ENCODE measurements at regions not wholly inside any gene's neighbourhood (a gene's known extent, or its start where the extent isn't known, plus 50 kb on each side); places are given as distances from the start of the nearest gene placed in this dataset.

- peaks cover 0 to 3% (median 2%) of the 10 kb centered on the region in 4 experiments; a peak in 4 of 7 replicates for H3K4me1 ChIP-seq (replicated peaks in 1 of 4; ENCODE audit: control insufficient read depth in 3 of 4, insufficient read depth in 4 of 4, low read length in 3 of 4)
- no peaks in the 10 kb centered on the region for H3K79me2 ChIP-seq (ENCODE audit: control insufficient read depth in 1 of 2, insufficient read depth in 2 of 2, low read length in 2 of 2)
- H3K23me2 ChIP-seq (ENCODE audit: low read depth, low read length): no peaks in the 10 kb centered on the region
- no peak overlapping the region for H4K8ac ChIP-seq (ENCODE audit: extremely low read depth, insufficient read depth, low read length)
- H2BK15ac ChIP-seq (ENCODE audit: low read length): no peak overlapping the region
- H2AFZ ChIP-seq (ENCODE audit: low read length): no peak overlapping the region
- WGBS, 2 experiments (ENCODE audit: extremely low coverage in 1 of 2, insufficient coverage in 1 of 2, insufficient read length in 1 of 2, insufficient replicate concordance in 2 of 2, low coverage in 1 of 2, low lambda C conversion rate in 2 of 2, missing lambda C conversion rate in 1 of 2): 94% methylated on average over 5 of the region's 5 CpGs; no CpG with 5 or more reads in 1 of the 2 experiments
- no peak overlapping the region for H4K5ac ChIP-seq (ENCODE audit: insufficient read length, low read depth, low read length)
- H3K56ac ChIP-seq (replicated peaks; ENCODE audit: insufficient read length, low read depth, low read length): no peak overlapping the region
- peaks cover 0 to 7% (median 2%) of the 10 kb centered on the region in 4 experiments; a peak in 3 of 7 replicates for H3K27me3 ChIP-seq (replicated peaks in 1 of 4; ENCODE audit: control insufficient read depth in 3 of 4, extremely low read depth in 1 of 4, insufficient read depth in 3 of 4, low read length in 3 of 4)
- H2BK12ac ChIP-seq (ENCODE audit: low read depth, low read length): no peak overlapping the region
- no peak overlapping the region for H3K14ac ChIP-seq (ENCODE audit: insufficient read length)
- H4K20me1 ChIP-seq (replicated peaks in 1 of 2; ENCODE audit: control insufficient read depth in 1 of 2, insufficient read depth in 2 of 2, low read length in 2 of 2): no peaks in the 10 kb centered on the region
- no peak overlapping the region for H3K4ac ChIP-seq (replicated peaks; ENCODE audit: insufficient read length, low read depth, low read length)
- H2BK120ac ChIP-seq (replicated peaks; ENCODE audit: low read depth, low read length): no peak overlapping the region
- no peak overlapping the region for H4K91ac ChIP-seq (replicated peaks; ENCODE audit: insufficient read length, low read length)
- no peak overlapping the region for H2AK5ac ChIP-seq (ENCODE audit: low read depth, low read length)
- H2BK5ac ChIP-seq (ENCODE audit: low read depth, low read length): no peak overlapping the region
- POLR2A ChIA-PET (ENCODE audit: partially characterized antibody): no interaction called here
- H3K23ac ChIP-seq (ENCODE audit: insufficient read length): no peak overlapping the region
- no peak overlapping the region for H3K27ac ChIP-seq (ENCODE audit: low read depth, low read length)
- DNase-seq (ENCODE audit: low read depth in 1 of 2, low spot score in 2 of 2) (no peak), FAIRE-seq (no peak)
- no peak overlapping the region for H3K4me3 ChIP-seq (ENCODE audit: extremely low read depth in 1 of 4, insufficient read depth in 2 of 4, low read depth in 3 of 4, low read length in 4 of 4)
- H3K9ac ChIP-seq (replicated peaks in 1 of 4; ENCODE audit: extremely low read depth in 1 of 4, low read depth in 3 of 4, low read length in 3 of 4): no peak overlapping the region
- H3K36me3 ChIP-seq (ENCODE audit: control insufficient read depth in 2 of 4, insufficient read depth in 4 of 4, low read length in 3 of 4): no peaks in the 10 kb centered on the region
- CTCF ChIA-PET (ENCODE audit: partially characterized antibody): interaction anchor here (0.8 to 1.5 kb wide), 3 partner anchors 10 to 200 kb away, joined by 4 read pairs; no protein-coding TSS in a partner anchor
- no peaks in the 10 kb centered on the region for H3K9me3 ChIP-seq (ENCODE audit: insufficient read depth in 2 of 2, low read depth in 1 of 2, low read length in 1 of 2)
- H3K4me2 ChIP-seq (ENCODE audit: insufficient read depth in 1 of 2, low read depth in 2 of 2, low read length in 2 of 2): no peak overlapping the region
- H3K18ac ChIP-seq (ENCODE audit: extremely low read depth, low read length): no peak overlapping the region
- no peak overlapping the region for H2BK20ac ChIP-seq (ENCODE audit: low read length)
- no peaks in the 10 kb centered on the region for H3K79me1 ChIP-seq (ENCODE audit: low read depth, low read length)
- TF ChIP-seq HDAC2 (IDR thresholded peaks at IDR 0.05; ENCODE audit: borderline replicate concordance in 1 of 2, low read depth in 2 of 2, low read length in 2 of 2) (no peak), PHF8 (conservative IDR thresholded peaks at IDR 0.05; ENCODE audit: low read depth, low read length) (no peak), SIRT6 (IDR thresholded peaks at IDR 0.05; ENCODE audit: low read length) (no peak), ATF3 (IDR thresholded peaks at IDR 0.05; ENCODE audit: insufficient read depth, low read depth, low read length) (no peak), EGR1 (IDR thresholded peaks at IDR 0.05; ENCODE audit: borderline replicate concordance, low read depth, low read length) (no peak), KDM1A (IDR thresholded peaks at IDR 0.05; ENCODE audit: borderline replicate concordance, low read length) (no peak), RBBP5 (IDR thresholded peaks at IDR 0.05; ENCODE audit: borderline replicate concordance, low read depth, low read length) (no peak), SIX5 (IDR thresholded peaks at IDR 0.05; ENCODE audit: low read depth, low read length) (no peak), FOSL1 (IDR thresholded peaks at IDR 0.05; ENCODE audit: insufficient read depth, low read depth, low read length) (no peak), POLR2AphosphoS5 (IDR thresholded peaks at IDR 0.05; ENCODE audit: low read depth, low read length) (no peak), TBP (IDR thresholded peaks at IDR 0.05; ENCODE audit: low read depth, low read length) (no peak), GABPA (IDR thresholded peaks at IDR 0.05; ENCODE audit: borderline replicate concordance, insufficient read depth, low read length) (no peak), RFX5 (IDR thresholded peaks at IDR 0.05; ENCODE audit: borderline replicate concordance, low read depth, low read length) (no peak), SUZ12 (IDR thresholded peaks at IDR 0.05; ENCODE audit: low read length) (no peak)
Observed at GRCh38 chr1:200288226-200288625, 121.6 kb downstream of the ZNF281 start.

Measured in H1 (cell line).